ENCODE measurements at regions not wholly inside any gene's neighbourhood (a gene's known extent, or its start where the extent isn't known, plus 50 kb on each side); places are given as distances from the start of the nearest gene placed in this dataset.

GRCh38 chr5:169352901-169353300 is 52.0 kb upstream of the SLIT3 start:
- TF ChIP-seq, protein P1, sequence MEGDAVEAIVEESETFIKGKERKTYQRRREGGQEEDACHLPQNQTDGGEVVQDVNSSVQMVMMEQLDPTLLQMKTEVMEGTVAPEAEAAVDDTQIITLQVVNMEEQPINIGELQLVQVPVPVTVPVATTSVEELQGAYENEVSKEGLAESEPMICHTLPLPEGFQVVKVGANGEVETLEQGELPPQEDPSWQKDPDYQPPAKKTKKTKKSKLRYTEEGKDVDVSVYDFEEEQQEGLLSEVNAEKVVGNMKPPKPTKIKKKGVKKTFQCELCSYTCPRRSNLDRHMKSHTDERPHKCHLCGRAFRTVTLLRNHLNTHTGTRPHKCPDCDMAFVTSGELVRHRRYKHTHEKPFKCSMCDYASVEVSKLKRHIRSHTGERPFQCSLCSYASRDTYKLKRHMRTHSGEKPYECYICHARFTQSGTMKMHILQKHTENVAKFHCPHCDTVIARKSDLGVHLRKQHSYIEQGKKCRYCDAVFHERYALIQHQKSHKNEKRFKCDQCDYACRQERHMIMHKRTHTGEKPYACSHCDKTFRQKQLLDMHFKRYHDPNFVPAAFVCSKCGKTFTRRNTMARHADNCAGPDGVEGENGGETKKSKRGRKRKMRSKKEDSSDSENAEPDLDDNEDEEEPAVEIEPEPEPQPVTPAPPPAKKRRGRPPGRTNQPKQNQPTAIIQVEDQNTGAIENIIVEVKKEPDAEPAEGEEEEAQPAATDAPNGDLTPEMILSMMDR (conservative IDR thresholded peaks at IDR 0.05; ENCODE audit: low read depth, low read length) = no peak

GRCh38 chr5:169351721-169352120 is 50.8 kb upstream of the SLIT3 start:
- no peak overlapping the region for H3K4me3 ChIP-seq (ENCODE audit: low read length)
- DNase-seq (ENCODE audit: low read depth) = no peak
- TF ChIP-seq, protein P1 (conservative IDR thresholded peaks at IDR 0.05; ENCODE audit: low read depth, low read length) = no peak

More at GRCh38 chr5:169352901-169353300, 52.0 kb upstream of the SLIT3 start:
- H3K4me3 ChIP-seq (ENCODE audit: low read length) = no peak overlapping the region
- no peak for DNase-seq (ENCODE audit: low read depth)

- TF ChIP-seq, protein P1 (conservative IDR thresholded peaks at IDR 0.05; ENCODE audit: low read depth, low read length) = no peak
Measured at GRCh38 chr5:169350759-169351240, 49.9 kb upstream of the SLIT3 start.

More at GRCh38 chr5:169350759-169351240, 49.9 kb upstream of the SLIT3 start:
- H3K4me3 ChIP-seq (ENCODE audit: low read length) = no peak overlapping the region
- DNase-seq (ENCODE audit: low read depth) = peak; percentile 97
